Prostate gland (tissue), 2 donors: ENCODE measurements at regions not wholly inside any gene's neighbourhood (a gene's known extent, or its start where the extent isn't known, plus 50 kb on each side); places are given as distances from the start of the nearest gene placed in this dataset.

ENCODE experiments used
- DNase-seq: peaks from one replicate; pipeline ENCODE4 v3.0.0-alpha.2; 2019; ENCODE audit warnings: low spot score
- H3K27ac ChIP-seq, 2 donors: fragments of 200-600 bp; sonication (generic); 2 replicates each; pipeline ENCODE4 v1.5.1; 2017 to 2019
- H3K27me3 ChIP-seq: fragments of 200-600 bp; sonication (generic); replicated peaks from 2 replicates; pipeline ENCODE4 v1.5.1; 2019; ENCODE audit not compliant: insufficient read depth
- H3K36me3 ChIP-seq, 2 donors: fragments of 200-600 bp; sonication (generic); 1 replicate in 1 of 2; 2 replicates in 1 of 2; pipeline versions ENCODE4 v1.5.1 to v1.8.1; 2017 to 2019
- H3K4me1 ChIP-seq: fragments of 200-600 bp; sonication (generic); replicated peaks from 2 replicates; pipeline ENCODE4 v1.5.1; 2019
- H3K4me3 ChIP-seq, 2 donors: fragments of 200-600 bp; sonication (generic); 2 replicates each; pipeline ENCODE4 v1.5.1; 2017 to 2019
- H3K9me3 ChIP-seq: fragments of 200-600 bp; sonication (generic); 2 replicates; pipeline ENCODE4 v1.5.1; 2017
- CTCF ChIP-seq, 4 experiments: fragments of 200-600 bp in 2 of 4; fragments of 450-650 bp in 2 of 4; sonication (generic) in 2 of 4; IDR thresholded peaks; 1 replicate in 3 of 4; 2 replicates in 1 of 4; pipeline ENCODE4 v1.5.1; 2016 to 2019; ENCODE audit warnings: antibody characterized with exemption in 4 of 4, mild to moderate bottlenecking in 2 of 4, moderate library complexity in 2 of 4
- POLR2A ChIP-seq: fragments of 450-650 bp; IDR thresholded peaks from one replicate; pipeline ENCODE4 v1.6.1; 2016; ENCODE audit warnings: antibody characterized with exemption, mild to moderate bottlenecking
- POLR2AphosphoS5 ChIP-seq: sonication (generic); formaldehyde crosslinking; IDR thresholded peaks from one replicate; pipeline ENCODE4 v1.6.1; 2017; ENCODE audit warnings: antibody characterized with exemption
- WGBS: methylation state at CpG from one replicate; pipeline ENCODE4 v1.1.5; 2018; 5-methylcytosine and 5-hydroxymethylcytosine counted together
- intact Hi-C: fragments of 100-400 bp; cut with DNase I; formaldehyde crosslinking; loops from one replicate; pipeline ENCODE4 v1.14.2; 2022

- TF ChIP-seq CTCF (IDR thresholded peaks at IDR 0.05) = no peak
- TF ChIP-seq POLR2AphosphoS5 = no peak
- TF ChIP-seq POLR2A = no peak
- DNase-seq = no peak
- Histone ChIP-seq H3K4me3 (no peak overlapping the region), H3K36me3 (no peaks in the 10 kb centered on the region), H3K27ac (no peak overlapping the region), H3K4me1 (no peaks in the 10 kb centered on the region), H3K9me3 (no peaks in the 10 kb centered on the region), H3K27me3 (no peaks in the 10 kb centered on the region)
- WGBS = 35% methylated on average over 3 of the region's 3 CpGs
- intact Hi-C loops = no loop called here
These were observed 257.2 kb downstream of the YTHDC2 start for GRCh38 chr5:113770648-113771047.

GRCh38 chr5:113771483-113771882 is 258.0 kb downstream of the YTHDC2 start:
- no peaks in the 10 kb centered on the region for H3K27me3 ChIP-seq
- TF ChIP-seq POLR2A (no peak), POLR2AphosphoS5 (no peak), CTCF (IDR thresholded peaks at IDR 0.05) (no peak)
- no peaks in the 10 kb centered on the region for H3K36me3 ChIP-seq
- intact Hi-C loops = no loop called here
- no peak overlapping the region for H3K27ac ChIP-seq
- H3K9me3 ChIP-seq = no peaks in the 10 kb centered on the region
- no peak for DNase-seq
- H3K4me1 ChIP-seq = no peaks in the 10 kb centered on the region
- WGBS = 70% methylated on average over 2 of the region's 2 CpGs
- no peak overlapping the region for H3K4me3 ChIP-seq

- no peak overlapping the region for H3K27ac ChIP-seq
- no peaks in the 10 kb centered on the region for H3K36me3 ChIP-seq
- no peak overlapping the region for H3K4me3 ChIP-seq
- no peaks in the 10 kb centered on the region for H3K9me3 ChIP-seq
- intact Hi-C loops = no loop called here
- no peak for TF ChIP-seq POLR2AphosphoS5
- TF ChIP-seq POLR2A = no peak
- no peak for TF ChIP-seq CTCF (IDR thresholded peaks at IDR 0.05)
- H3K27me3 ChIP-seq = no peaks in the 10 kb centered on the region
- WGBS = 92% methylated on average over 5 of the region's 5 CpGs
- no peaks in the 10 kb centered on the region for H3K4me1 ChIP-seq
- no peak for DNase-seq
These were observed 262.7 kb downstream of the YTHDC2 start for GRCh38 chr5:113776168-113776567.

GRCh38 chr5:113776832-113777525 is 263.5 kb downstream of the YTHDC2 start:
- H3K27me3 ChIP-seq = no peaks in the 10 kb centered on the region
- TF ChIP-seq POLR2AphosphoS5 (peak; percentile 29), POLR2A (no peak), CTCF (IDR thresholded peaks at IDR 0.05) (no peak)
- 37% methylated on average over 5 of the region's 5 CpGs for WGBS
- intact Hi-C loops = no loop called here
- H3K4me3 ChIP-seq = no peak overlapping the region
- DNase-seq = peak; percentile 36
- no peak overlapping the region for H3K27ac ChIP-seq
- H3K4me1 ChIP-seq = no peaks in the 10 kb centered on the region
- H3K9me3 ChIP-seq = no peaks in the 10 kb centered on the region
- no peaks in the 10 kb centered on the region for H3K36me3 ChIP-seq

GRCh38 chr5:113778147-113778546 is 264.7 kb downstream of the YTHDC2 start:
- intact Hi-C loops = no loop called here
- Histone ChIP-seq H3K4me1 (no peaks in the 10 kb centered on the region), H3K9me3 (no peaks in the 10 kb centered on the region), H3K27ac (no peak overlapping the region), H3K27me3 (no peaks in the 10 kb centered on the region), H3K36me3 (no peaks in the 10 kb centered on the region), H3K4me3 (no peak overlapping the region)
- no peak for DNase-seq
- 91% methylated on average over 4 of the region's 4 CpGs for WGBS
- TF ChIP-seq POLR2AphosphoS5 = no peak
- TF ChIP-seq POLR2A = no peak
- TF ChIP-seq CTCF (IDR thresholded peaks at IDR 0.05) = no peak
